GM19452 (cell line): ENCODE measurements at regions not wholly inside any gene's neighbourhood (a gene's known extent, or its start where the extent isn't known, plus 50 kb on each side); places are given as distances from the start of the nearest gene placed in this dataset.

Experiments
- ATAC-seq: cut with Tn5 transposase; IDR thresholded peaks from one replicate; pipeline ENCODE4 v1.9.1; 2021; ENCODE audit not compliant: unreplicated experiment

GRCh38 chr10:10294184-10294880, 723.3 kb upstream of the CELF2 start:
- ATAC-seq, result no peak

GRCh38 chr10:10294881-10295529, 722.7 kb upstream of the CELF2 start:
- no peak for ATAC-seq

GRCh38 chr10:10295537-10295936, 722.1 kb upstream of the CELF2 start:
- no peak for ATAC-seq

- ATAC-seq, result no peak
Observed at GRCh38 chr10:10302689-10303088, 715.0 kb upstream of the CELF2 start.

GRCh38 chr10:10307036-10307435, 710.6 kb upstream of the CELF2 start:
- ATAC-seq, result no peak

GRCh38 chr10:10307551-10307950, 710.1 kb upstream of the CELF2 start:
- no peak for ATAC-seq

- no peak for ATAC-seq
Observed at GRCh38 chr10:10310498-10310897, 707.2 kb upstream of the CELF2 start.

- ATAC-seq, result no peak
Observed at GRCh38 chr10:10311966-10312365, 705.7 kb upstream of the CELF2 start.

GRCh38 chr10:10313149-10313835, 704.4 kb upstream of the CELF2 start:
- no peak for ATAC-seq

GRCh38 chr10:10314626-10315025, 703.0 kb upstream of the CELF2 start:
- ATAC-seq, result no peak

GRCh38 chr10:10315989-10316388, 701.7 kb upstream of the CELF2 start:
- no peak for ATAC-seq

- no peak for ATAC-seq
Observed at GRCh38 chr10:10317151-10317550, 700.5 kb upstream of the CELF2 start.

- no peak for ATAC-seq
Observed at GRCh38 chr10:10318856-10319255, 698.8 kb upstream of the CELF2 start.

- no peak for ATAC-seq
Observed at GRCh38 chr10:10320956-10321355, 696.7 kb upstream of the CELF2 start.

- ATAC-seq, result no peak
Observed at GRCh38 chr10:10326116-10326515, 691.6 kb upstream of the CELF2 start.

GRCh38 chr10:10327934-10328333, 689.7 kb upstream of the CELF2 start:
- no peak for ATAC-seq

GRCh38 chr10:10330418-10330817, 687.3 kb upstream of the CELF2 start:
- ATAC-seq, result no peak

GRCh38 chr10:10332786-10333185, 684.9 kb upstream of the CELF2 start:
- ATAC-seq, result no peak

- no peak for ATAC-seq
Observed at GRCh38 chr10:10333622-10334021, 684.0 kb upstream of the CELF2 start.

- ATAC-seq, result no peak
Observed at GRCh38 chr10:10338339-10338738, 679.3 kb upstream of the CELF2 start.

- no peak for ATAC-seq
Observed at GRCh38 chr10:10346390-10347150, 671.1 kb upstream of the CELF2 start.
